ENCODE measurements at regions not wholly inside any gene's neighbourhood (a gene's known extent, or its start where the extent isn't known, plus 50 kb on each side); places are given as distances from the start of the nearest gene placed in this dataset.

- TF ChIP-seq PRDM15 (CRISPR knock-in tag; IDR thresholded peaks at IDR 0.05) = no peak
- TF ChIP-seq SP1 (IDR thresholded peaks at IDR 0.05; ENCODE audit: low read depth, low read length) = no peak
- no peak for TF ChIP-seq FOXM1 (IDR thresholded peaks at IDR 0.05; ENCODE audit: low read depth, low read length)
These were observed 139.2 kb upstream of the RET start for GRCh38 chr10:42937649-42938180.

Data from GM12878 (cell line).